Kidney (tissue), 10 donors: ENCODE measurements at regions not wholly inside any gene's neighbourhood (a gene's known extent, or its start where the extent isn't known, plus 50 kb on each side); places are given as distances from the start of the nearest gene placed in this dataset.
"Not testable (repeated sequence)": the region's sequence is repeated elsewhere in the genome, so short reads cannot be mapped to it uniquely, and the experiment has no call there.

Experiments
- DNase-seq, 5 donors: peaks; one replicate each; pipeline ENCODE4 v3.0.0-alpha.2; 2013 to 2020
- FAIRE-seq: peaks from 2 replicates; lab custom pipeline; 2012; peaks lifted over from hg19 to GRCh38; lab: Jason Lieb, UNC
- H3K27ac ChIP-seq, 2 donors: one replicate each; pipeline ENCODE4 v1.7.0; 2013; ENCODE audit warnings: low read depth in 2 of 2, low read length in 2 of 2, inconsistent platforms in 1 of 2
- H3K27me3 ChIP-seq: one replicate; pipeline ENCODE4 v1.7.1; 2013; ENCODE audit warnings: low read length, inconsistent platforms; ENCODE audit not compliant: control insufficient read depth, insufficient read depth
- H3K36me3 ChIP-seq, 3 donors: one replicate each; pipeline versions ENCODE4 v1.7.0 to v1.7.1; 2013; ENCODE audit warnings: low read length in 3 of 3, control low read depth in 1 of 3, inconsistent platforms in 1 of 3; ENCODE audit not compliant: insufficient read depth in 3 of 3, control insufficient read depth in 2 of 3
- H3K4me1 ChIP-seq, 3 donors: one replicate each; pipeline versions ENCODE4 v1.7.0 to v1.7.1; 2013; ENCODE audit warnings: low read length in 3 of 3, inconsistent platforms in 1 of 3, low read depth in 1 of 3; ENCODE audit not compliant: control insufficient read depth in 2 of 3, insufficient read depth in 2 of 3
- H3K4me3 ChIP-seq, 3 donors: one replicate each; pipeline versions ENCODE4 v1.7.0 to v1.8.1; 2013; ENCODE audit warnings: low read length in 3 of 3, control low read depth in 1 of 3, inconsistent platforms in 1 of 3
- H3K9ac ChIP-seq, 3 donors: one replicate each; pipeline versions ENCODE4 v1.7.0 to v1.7.1; 2013; ENCODE audit warnings: low read length in 3 of 3, control low read depth in 1 of 3, inconsistent platforms in 1 of 3
- H3K9me3 ChIP-seq, 3 donors: one replicate each; pipeline versions ENCODE4 v1.7.0 to v1.7.1; 2013; ENCODE audit warnings: low read length in 3 of 3, control low read depth in 1 of 3, inconsistent platforms in 1 of 3; ENCODE audit not compliant: control insufficient read depth in 2 of 3, insufficient read depth in 1 of 3
- intact Hi-C: fragments of 100-400 bp; cut with DNase I; formaldehyde crosslinking; loops from one replicate; pipeline ENCODE4 v1.11.1; 2022
- donor health status: control.
- donor health status: control.
- donor health status: DM: yes; HTN: yes; CAD: no.
- donor health status: Normal renal cell carcinoma (clear cell type).

GRCh38 chr4:49588401-49588800 lies 602.3 kb downstream of the CWH43 start:
- intact Hi-C loops, DNase-seq, H3K4me3 ChIP-seq, H3K4me1 ChIP-seq, H3K27ac ChIP-seq, H3K9ac ChIP-seq, H3K27me3 ChIP-seq, FAIRE-seq, H3K36me3 ChIP-seq, H3K9me3 ChIP-seq: not testable (repeated sequence)

GRCh38 chr4:49618436-49618835 lies 632.4 kb downstream of the CWH43 start:
- H3K9me3 ChIP-seq, intact Hi-C loops, H3K27ac ChIP-seq, H3K4me1 ChIP-seq, H3K36me3 ChIP-seq, H3K27me3 ChIP-seq, H3K9ac ChIP-seq, DNase-seq, H3K4me3 ChIP-seq, FAIRE-seq: not testable (repeated sequence)

GRCh38 chr4:49626478-49626877 lies 640.4 kb downstream of the CWH43 start:
- H3K9me3 ChIP-seq, H3K4me3 ChIP-seq, DNase-seq, H3K9ac ChIP-seq, FAIRE-seq, intact Hi-C loops, H3K36me3 ChIP-seq, H3K27me3 ChIP-seq, H3K27ac ChIP-seq, H3K4me1 ChIP-seq: not testable (repeated sequence)
